GM18951 (cell line): ENCODE measurements at regions not wholly inside any gene's neighbourhood (a gene's known extent, or its start where the extent isn't known, plus 50 kb on each side); places are given as distances from the start of the nearest gene placed in this dataset.

Experiments used
- POLR2A ChIP-seq: IDR thresholded peaks from 4 replicates; pipeline ENCODE4 v1.6.1; 2011; ENCODE audit warnings: mild to moderate bottlenecking; ENCODE audit not compliant: insufficient read length, insufficient read depth; ENCODE audit errors: extremely low read depth
- in situ Hi-C: fragments of 300-500 bp; cut with MboI; formaldehyde crosslinking; loops from one replicate; pipeline ENCODE4 v1.12.0; 2022; ENCODE audit warnings: low sequenced_read_pairs, mixed read lengths, inconsistent platforms; ENCODE audit not compliant: unreplicated experiment

- in situ Hi-C loops = no loop called here
- TF ChIP-seq POLR2A = no peak
Measured at GRCh38 chr7:22627136-22627535, 99.9 kb upstream of the IL6 start.

GRCh38 chr7:22625251-22625650 lies 101.7 kb upstream of the IL6 start:
- in situ Hi-C loops = no loop called here
- no peak for TF ChIP-seq POLR2A

- in situ Hi-C loops = no loop called here
- no peak for TF ChIP-seq POLR2A
Measured at GRCh38 chr7:22624781-22625180, 102.2 kb upstream of the IL6 start.

- in situ Hi-C loops = no loop called here
- TF ChIP-seq POLR2A = no peak
Measured at GRCh38 chr7:22622116-22622785, 104.7 kb upstream of the IL6 start.

- TF ChIP-seq POLR2A = no peak
- in situ Hi-C loops = no loop called here
Measured at GRCh38 chr7:22618528-22618927, 108.5 kb upstream of the IL6 start.

- in situ Hi-C loops = no loop called here
- TF ChIP-seq POLR2A = no peak
Measured at GRCh38 chr7:22617166-22617565, 109.8 kb upstream of the IL6 start.

GRCh38 chr7:22613496-22613895 lies 113.5 kb upstream of the IL6 start:
- no peak for TF ChIP-seq POLR2A
- in situ Hi-C loops = no loop called here

GRCh38 chr7:22612776-22613175 lies 112.8 kb upstream of the STEAP1B start:
- TF ChIP-seq POLR2A = no peak
- in situ Hi-C loops = no loop called here

GRCh38 chr7:22611758-22612079 lies 111.7 kb upstream of the STEAP1B start:
- no peak for TF ChIP-seq POLR2A
- in situ Hi-C loops = no loop called here

- no peak for TF ChIP-seq POLR2A
- in situ Hi-C loops = no loop called here
Measured at GRCh38 chr7:22610951-22611757, 111.2 kb upstream of the STEAP1B start.

- TF ChIP-seq POLR2A = no peak
- in situ Hi-C loops = no loop called here
Measured at GRCh38 chr7:22610263-22610662, 110.3 kb upstream of the STEAP1B start.

GRCh38 chr7:22607180-22607579 lies 107.2 kb upstream of the STEAP1B start:
- TF ChIP-seq POLR2A = no peak
- in situ Hi-C loops = no loop called here

GRCh38 chr7:22604246-22604645 lies 104.3 kb upstream of the STEAP1B start:
- in situ Hi-C loops = no loop called here
- no peak for TF ChIP-seq POLR2A
